ENCODE measurements at regions not wholly inside any gene's neighbourhood (a gene's known extent, or its start where the extent isn't known, plus 50 kb on each side); places are given as distances from the start of the nearest gene placed in this dataset.
A peak's percentile ranks its signal among the peaks of the same experiment; 100 is the strongest.

DNA sequence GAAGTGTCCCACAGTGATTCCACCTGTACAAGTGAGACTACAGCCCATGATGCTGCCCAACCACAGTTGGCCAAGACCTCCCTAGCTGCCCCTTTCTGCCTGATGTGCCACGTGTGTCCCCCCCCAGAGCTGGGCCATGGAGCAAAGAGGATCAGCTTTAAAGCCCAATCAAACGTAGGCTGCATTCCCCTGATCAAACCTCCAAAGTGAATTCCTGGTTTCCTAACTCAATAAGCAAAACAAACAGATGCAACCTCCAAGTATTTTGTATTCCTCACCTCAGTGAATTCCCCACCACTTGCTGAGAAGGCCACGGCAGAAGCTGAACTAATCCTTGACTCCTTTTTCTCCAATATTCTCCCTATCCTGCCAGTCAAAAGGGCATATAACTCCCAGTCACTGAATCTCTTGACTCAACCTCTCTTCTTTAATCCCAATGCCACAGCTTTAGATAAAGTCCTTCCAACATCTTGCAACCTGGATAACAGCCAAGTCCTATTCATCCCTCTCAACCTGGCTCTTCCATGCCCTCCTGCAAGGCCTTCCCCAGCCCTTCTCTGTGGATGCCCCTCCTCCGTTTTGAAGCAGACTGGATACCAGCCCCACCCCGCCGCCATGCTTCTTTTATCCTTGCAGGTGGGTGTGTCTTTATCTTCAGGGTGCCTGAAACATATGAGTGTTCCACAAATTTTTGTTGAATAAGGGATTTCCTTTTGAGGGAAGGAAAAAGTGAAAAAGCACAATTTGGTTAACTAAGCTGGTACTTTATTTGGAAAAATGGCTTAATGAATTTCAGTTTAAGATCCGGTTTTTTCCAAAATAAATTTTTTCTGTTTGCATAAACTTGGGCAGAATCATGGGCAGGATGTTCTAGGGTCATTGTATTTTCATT lies 285.2 kb upstream of the MKLN1 start:
- no peaks in the 10 kb centered on the region for H3K27me3 ChIP-seq
- H3K4me1 ChIP-seq = peaks cover 5 to 13% of the 10 kb centered on the region in 2 donors
- H3K9me3 ChIP-seq = no peaks in the 10 kb centered on the region
- no peaks in the 10 kb centered on the region for H3K36me3 ChIP-seq
- H3K27ac ChIP-seq = peak overlapping the region; percentile 15 to 54
- intact Hi-C loops (cut with DNase I; ENCODE audit: low total_unique reads) = no loop called here
- no peak overlapping the region for H3K4me3 ChIP-seq
- no peak for DNase-seq (ENCODE audit: low spot score in 2 of 2)
- TF ChIP-seq POLR2A (IDR thresholded peaks at IDR 0.05) (no peak), POLR2AphosphoS5 (IDR thresholded peaks at IDR 0.05) (no peak)
- TF ChIP-seq, protein P1, sequence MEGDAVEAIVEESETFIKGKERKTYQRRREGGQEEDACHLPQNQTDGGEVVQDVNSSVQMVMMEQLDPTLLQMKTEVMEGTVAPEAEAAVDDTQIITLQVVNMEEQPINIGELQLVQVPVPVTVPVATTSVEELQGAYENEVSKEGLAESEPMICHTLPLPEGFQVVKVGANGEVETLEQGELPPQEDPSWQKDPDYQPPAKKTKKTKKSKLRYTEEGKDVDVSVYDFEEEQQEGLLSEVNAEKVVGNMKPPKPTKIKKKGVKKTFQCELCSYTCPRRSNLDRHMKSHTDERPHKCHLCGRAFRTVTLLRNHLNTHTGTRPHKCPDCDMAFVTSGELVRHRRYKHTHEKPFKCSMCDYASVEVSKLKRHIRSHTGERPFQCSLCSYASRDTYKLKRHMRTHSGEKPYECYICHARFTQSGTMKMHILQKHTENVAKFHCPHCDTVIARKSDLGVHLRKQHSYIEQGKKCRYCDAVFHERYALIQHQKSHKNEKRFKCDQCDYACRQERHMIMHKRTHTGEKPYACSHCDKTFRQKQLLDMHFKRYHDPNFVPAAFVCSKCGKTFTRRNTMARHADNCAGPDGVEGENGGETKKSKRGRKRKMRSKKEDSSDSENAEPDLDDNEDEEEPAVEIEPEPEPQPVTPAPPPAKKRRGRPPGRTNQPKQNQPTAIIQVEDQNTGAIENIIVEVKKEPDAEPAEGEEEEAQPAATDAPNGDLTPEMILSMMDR (IDR thresholded peaks at IDR 0.05) = no peak

DNA sequence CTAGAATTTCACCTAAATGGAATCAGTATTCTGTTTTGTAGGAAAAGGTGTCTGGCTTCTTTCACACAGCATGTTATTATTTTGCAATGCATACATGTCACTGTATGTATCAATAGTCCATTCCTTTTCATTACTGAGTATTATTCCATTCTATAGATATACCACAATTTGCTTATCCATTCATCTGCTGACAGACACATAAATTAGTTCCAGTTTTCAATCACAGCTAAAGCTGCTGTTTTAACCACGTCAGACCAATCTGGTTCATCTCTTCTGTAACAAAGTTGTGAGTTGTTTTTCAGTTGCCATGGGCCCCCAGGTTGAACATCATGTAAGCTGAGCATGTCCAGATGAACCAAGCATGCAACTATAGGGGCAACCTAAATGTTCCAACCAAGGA lies 282.1 kb upstream of the MKLN1 start:
- no peaks in the 10 kb centered on the region for H3K4me1 ChIP-seq
- intact Hi-C loops (cut with DNase I; ENCODE audit: low total_unique reads) = no loop called here

DNA sequence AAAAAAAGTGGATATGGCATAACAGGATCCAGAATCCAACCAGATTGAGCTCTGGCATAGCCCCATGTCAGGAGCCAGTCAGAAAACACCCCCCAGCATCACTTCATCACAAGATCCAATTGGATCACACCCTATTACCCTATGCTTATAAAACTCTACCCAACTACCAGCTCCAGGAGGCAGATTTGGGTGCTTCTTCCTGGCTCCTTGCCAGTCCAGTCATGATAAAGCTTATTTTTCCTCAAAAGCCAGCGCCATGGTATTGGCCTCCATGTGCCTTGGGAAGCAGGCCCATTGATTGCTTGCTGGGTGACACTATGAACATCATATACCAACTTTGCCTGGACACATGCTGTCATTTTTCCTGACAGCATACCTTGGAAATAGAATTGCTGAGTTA lies 281.4 kb upstream of the MKLN1 start:
- intact Hi-C loops (cut with DNase I; ENCODE audit: low total_unique reads) = no loop called here
- H3K9me3 ChIP-seq = no peaks in the 10 kb centered on the region
- H3K27ac ChIP-seq = no peak overlapping the region
- H3K36me3 ChIP-seq = no peaks in the 10 kb centered on the region
- H3K4me3 ChIP-seq = no peak overlapping the region
- DNase-seq (ENCODE audit: low spot score in 2 of 2) = no peak
- H3K4me1 ChIP-seq = no peaks in the 10 kb centered on the region
- TF ChIP-seq, protein P1 (IDR thresholded peaks at IDR 0.05) = no peak
- TF ChIP-seq POLR2A (IDR thresholded peaks at IDR 0.05) = no peak
- TF ChIP-seq POLR2AphosphoS5 (IDR thresholded peaks at IDR 0.05) = no peak
- H3K27me3 ChIP-seq = no peaks in the 10 kb centered on the region

More for the DNA sequence above, 282.1 kb upstream of the MKLN1 start:
- no peak for DNase-seq (ENCODE audit: low spot score in 2 of 2)
- Histone ChIP-seq H3K9me3 (no peaks in the 10 kb centered on the region), H3K27me3 (no peaks in the 10 kb centered on the region), H3K36me3 (no peaks in the 10 kb centered on the region), H3K27ac (no peak overlapping the region), H3K4me3 (no peak overlapping the region)
- TF ChIP-seq POLR2AphosphoS5 (IDR thresholded peaks at IDR 0.05) (no peak), POLR2A (IDR thresholded peaks at IDR 0.05) (no peak)
- TF ChIP-seq, protein P1 (IDR thresholded peaks at IDR 0.05) = no peak

DNA sequence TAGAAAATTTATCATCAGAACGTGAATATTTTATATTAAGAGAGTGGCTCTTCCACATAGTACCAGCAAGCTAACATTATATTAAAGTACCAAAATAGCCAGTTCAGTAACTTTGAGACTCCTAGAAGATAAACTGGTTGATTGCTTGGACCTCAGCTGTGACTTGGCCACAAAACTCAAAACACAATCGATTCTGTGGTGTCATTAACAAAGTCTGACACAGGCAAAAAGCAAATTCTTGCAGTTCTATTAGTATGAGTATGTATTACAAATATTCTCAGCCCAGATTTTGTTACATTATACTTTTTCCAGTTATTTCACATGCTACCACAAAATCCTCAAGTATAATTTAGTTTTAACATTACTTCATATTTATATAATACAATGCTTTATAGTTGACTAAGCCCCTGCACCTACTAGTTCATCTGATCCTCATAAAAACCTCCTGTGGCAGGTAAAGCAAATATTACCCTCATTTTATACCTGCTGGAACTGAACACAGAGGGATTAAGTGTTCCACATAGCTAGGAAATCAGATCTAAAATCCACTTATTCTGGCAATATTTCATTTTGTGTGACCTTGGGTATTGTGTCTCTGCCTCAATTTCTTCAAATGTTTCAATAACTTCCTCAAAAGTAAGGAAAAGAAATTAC lies 279.9 kb upstream of the MKLN1 start:
- H3K4me1 ChIP-seq = no peaks in the 10 kb centered on the region

More for the DNA sequence above, 279.9 kb upstream of the MKLN1 start:
- intact Hi-C loops (cut with DNase I; ENCODE audit: low total_unique reads) = loop anchor here (2.0 kb wide), 1 partner anchor 241 kb away; no protein-coding TSS in a partner anchor
- Histone ChIP-seq H3K9me3 (no peaks in the 10 kb centered on the region), H3K4me3 (no peak overlapping the region), H3K27me3 (no peaks in the 10 kb centered on the region), H3K36me3 (no peaks in the 10 kb centered on the region), H3K27ac (no peak overlapping the region)
- TF ChIP-seq, protein P1 (IDR thresholded peaks at IDR 0.05) = no peak
- TF ChIP-seq POLR2AphosphoS5 (IDR thresholded peaks at IDR 0.05) (no peak), POLR2A (IDR thresholded peaks at IDR 0.05) (no peak)
- no peak for DNase-seq (ENCODE audit: low spot score in 2 of 2)
